ENCODE measurements at regions not wholly inside any gene's neighbourhood (a gene's known extent, or its start where the extent isn't known, plus 50 kb on each side); places are given as distances from the start of the nearest gene placed in this dataset.

GRCh38 chr7:112701456-112701855 is 88.7 kb downstream of the TMEM168 start:
- BruUV-seq (replicated peaks) = no TSS peak
- Histone ChIP-seq H3K9me3 (ENCODE audit: control insufficient read depth, insufficient read depth, low read depth, low read length) (no peaks in the 10 kb centered on the region), H3K27ac (ENCODE audit: low read length) (no peak overlapping the region), H3K27me3 (ENCODE audit: control insufficient read depth, insufficient read depth, low read length) (no peaks in the 10 kb centered on the region), H3K36me3 (ENCODE audit: control insufficient read depth, insufficient read depth, low read length) (no peaks in the 10 kb centered on the region), H3K4me1 (ENCODE audit: control insufficient read depth, insufficient read depth, low read length) (no peaks in the 10 kb centered on the region), H3K4me3 (ENCODE audit: low read depth in 2 of 2, low read length in 2 of 2) (no peak overlapping the region)
- TF ChIP-seq POLR2AphosphoS5 (IDR thresholded peaks at IDR 0.05; ENCODE audit: low read depth, low read length) (no peak), SIN3A (IDR thresholded peaks at IDR 0.05; ENCODE audit: borderline replicate concordance, insufficient read depth, low read depth, low read length) (no peak), CTCF (IDR thresholded peaks at IDR 0.05) (no peak), TCF7L2 (IDR thresholded peaks at IDR 0.05; ENCODE audit: low read depth, low read length) (no peak), REST (IDR thresholded peaks at IDR 0.05; ENCODE audit: insufficient read depth in 1 of 2, low read depth in 2 of 2, low read length in 1 of 2) (no peak)
- in situ Hi-C loops (cut with HindIII; ENCODE audit: low pct_unique_long_range_greater_than_20kb, low sequenced_read_pairs) (no loop called here), intact Hi-C loops (cut with micrococcal nuclease; ENCODE audit: unreplicated experiment) (no loop called here)
- CTCF ChIA-PET = no interaction called here
- DNase-seq (ENCODE audit: low read depth, low spot score) (no peak), ATAC-seq (no peak)
- POLR2A ChIA-PET = no interaction called here

- ChIA-PET POLR2A (no interaction called here), CTCF (no interaction called here)
- Histone ChIP-seq H3K27ac (ENCODE audit: low read length) (no peak overlapping the region), H3K4me3 (ENCODE audit: low read depth in 2 of 2, low read length in 2 of 2) (no peak overlapping the region), H3K9me3 (ENCODE audit: control insufficient read depth, insufficient read depth, low read depth, low read length) (no peaks in the 10 kb centered on the region), H3K4me1 (ENCODE audit: control insufficient read depth, insufficient read depth, low read length) (no peaks in the 10 kb centered on the region), H3K36me3 (ENCODE audit: control insufficient read depth, insufficient read depth, low read length) (no peaks in the 10 kb centered on the region), H3K27me3 (ENCODE audit: control insufficient read depth, insufficient read depth, low read length) (no peaks in the 10 kb centered on the region)
- intact Hi-C loops (cut with micrococcal nuclease; ENCODE audit: unreplicated experiment) = no loop called here
- no TSS peak for BruUV-seq (replicated peaks)
- ATAC-seq (no peak), DNase-seq (ENCODE audit: low read depth, low spot score) (no peak)
- TF ChIP-seq POLR2AphosphoS5 (IDR thresholded peaks at IDR 0.05; ENCODE audit: low read depth, low read length) = no peak
- no peak for TF ChIP-seq REST (IDR thresholded peaks at IDR 0.05; ENCODE audit: insufficient read depth in 1 of 2, low read depth in 2 of 2, low read length in 1 of 2)
- no peak for TF ChIP-seq TCF7L2 (IDR thresholded peaks at IDR 0.05; ENCODE audit: low read depth, low read length)
- no peak for TF ChIP-seq SIN3A (IDR thresholded peaks at IDR 0.05; ENCODE audit: borderline replicate concordance, insufficient read depth, low read depth, low read length)
- no peak for TF ChIP-seq CTCF (IDR thresholded peaks at IDR 0.05)
- in situ Hi-C loops (cut with HindIII; ENCODE audit: low pct_unique_long_range_greater_than_20kb, low sequenced_read_pairs) = no loop called here
Measured at GRCh38 chr7:112707655-112708054, 82.5 kb downstream of the TMEM168 start.

All from Panc1 (cell line).